ENCODE measurements at regions not wholly inside any gene's neighbourhood (a gene's known extent, or its start where the extent isn't known, plus 50 kb on each side); places are given as distances from the start of the nearest gene placed in this dataset.

GRCh38 chr3:74479915-74480314, 134.5 kb downstream of the CNTN3 start:
- ChIA-PET POLR2A (no interaction called here), CTCF (no interaction called here), SMC1A (ENCODE audit: uncharacterized antibody, unreplicated experiment) (no interaction called here), RAD21 (ENCODE audit: unreplicated experiment) (no interaction called here)
- no peaks in the 10 kb centered on the region for H3K9me3 ChIP-seq (replicated peaks; ENCODE audit: control insufficient read depth, insufficient read depth, low read length)
- intact Hi-C loops (cut with micrococcal nuclease; ENCODE audit: unreplicated experiment) (no loop called here), in situ Hi-C loops (cut with MboI) (no loop called here)
- no peak overlapping the region for H3K4me2 ChIP-seq (ENCODE audit: control insufficient read depth, insufficient read depth)
- ATAC-seq (no peak), DNase-seq (ENCODE audit: low read depth, low spot score) (no peak), FAIRE-seq (no peak)
- H4K20me1 ChIP-seq (ENCODE audit: control insufficient read depth, insufficient read depth) = no peaks in the 10 kb centered on the region
- H3K27me3 ChIP-seq (replicated peaks in 1 of 2; ENCODE audit: control insufficient read depth in 2 of 2, insufficient read depth in 2 of 2, low read length in 1 of 2) = no peaks in the 10 kb centered on the region
- H3K79me2 ChIP-seq (ENCODE audit: control insufficient read depth, insufficient read depth, low read length) = no peaks in the 10 kb centered on the region
- H3K27ac ChIP-seq (ENCODE audit: control insufficient read depth, insufficient read depth) = no peak overlapping the region
- H3K4me3 ChIP-seq = no peak overlapping the region
- H3K36me3 ChIP-seq (ENCODE audit: control insufficient read depth in 2 of 2, insufficient read depth in 2 of 2, low read length in 1 of 2) = no peaks in the 10 kb centered on the region
- H3K4me1 ChIP-seq (ENCODE audit: control insufficient read depth, insufficient read depth, low read length) = no peaks in the 10 kb centered on the region
- no peak overlapping the region for H2AFZ ChIP-seq (ENCODE audit: control insufficient read depth, low read depth, low read length)
- no TSS peak for BruUV-seq (replicated peaks)
- H3K9ac ChIP-seq (ENCODE audit: control insufficient read depth, insufficient read depth, low read length) = no peak overlapping the region
- TF ChIP-seq EP300 (IDR thresholded peaks at IDR 0.05; ENCODE audit: borderline replicate concordance in 1 of 2, control insufficient read depth in 1 of 2, low read depth in 2 of 2, low read length in 2 of 2) = no peak
- TF ChIP-seq NFIC (IDR thresholded peaks at IDR 0.05; ENCODE audit: low read depth, low read length) = no peak
- no peak for TF ChIP-seq ETV6 (conservative IDR thresholded peaks at IDR 0.05 in 1 of 2, IDR thresholded peaks at IDR 0.05 in 1 of 2; ENCODE audit: borderline replicate concordance in 1 of 2, low read depth in 1 of 2)
- TF ChIP-seq CEBPB (IDR thresholded peaks at IDR 0.05; ENCODE audit: borderline replicate concordance in 1 of 2, low read depth in 2 of 2, low read length in 2 of 2) = no peak
- TF ChIP-seq NKRF (conservative IDR thresholded peaks at IDR 0.05) = no peak
- no peak for TF ChIP-seq GATAD2B (conservative IDR thresholded peaks at IDR 0.05; ENCODE audit: low read depth)
- TF ChIP-seq IRF5 (IDR thresholded peaks at IDR 0.05; ENCODE audit: borderline replicate concordance) = no peak
- no peak for TF ChIP-seq NBN (IDR thresholded peaks at IDR 0.05)
- TF ChIP-seq PAX8 (IDR thresholded peaks at IDR 0.05) = no peak
- no peak for TF ChIP-seq MYB (IDR thresholded peaks at IDR 0.05; ENCODE audit: borderline replicate concordance, low read depth, low read length)
- no peak for TF ChIP-seq LARP7 (IDR thresholded peaks at IDR 0.05)
- TF ChIP-seq BHLHE40 (IDR thresholded peaks at IDR 0.05; ENCODE audit: borderline replicate concordance in 1 of 2, low read depth in 2 of 2, low read length in 1 of 2) = no peak
- TF ChIP-seq ATF2 (IDR thresholded peaks at IDR 0.05; ENCODE audit: low read length) = no peak
- no peak for TF ChIP-seq MLLT1 (IDR thresholded peaks at IDR 0.05)
- no peak for TF ChIP-seq RB1 (IDR thresholded peaks at IDR 0.05; ENCODE audit: borderline replicate concordance)
- no peak for TF ChIP-seq E2F8 (IDR thresholded peaks at IDR 0.05; ENCODE audit: low read depth, partially characterized antibody)

All from GM12878 (cell line).